Thoracic aorta (tissue), 2 donors: ENCODE measurements at regions not wholly inside any gene's neighbourhood (a gene's known extent, or its start where the extent isn't known, plus 50 kb on each side); places are given as distances from the start of the nearest gene placed in this dataset.

ENCODE experiments used
- ATAC-seq: fragments of 150-250 bp; one replicate; pipeline ENCODE4 v1.8.0; 2017; ENCODE audit warnings: low read depth; ENCODE audit not compliant: insufficient number of reproducible peaks, low FRiP score
- DNase-seq: peaks from one replicate; pipeline ENCODE4 v3.0.0-alpha.2; 2020; ENCODE audit warnings: low spot score
- H3K27ac ChIP-seq, 2 donors: fragments of 200-600 bp; sonication (generic); 1 replicate in 1 of 2; 2 replicates in 1 of 2; pipeline ENCODE4 v1.5.1; 2016; ENCODE audit warnings: mild to moderate bottlenecking in 2 of 2, moderate library complexity in 2 of 2
- H3K27me3 ChIP-seq: fragments of 200-600 bp; sonication (generic); replicated peaks from 2 replicates; pipeline ENCODE4 v1.6.0; 2016; ENCODE audit warnings: mild to moderate bottlenecking; ENCODE audit not compliant: insufficient read depth
- H3K36me3 ChIP-seq: fragments of 200-600 bp; sonication (generic); one replicate; pipeline ENCODE4 v1.5.1; 2016
- H3K4me1 ChIP-seq, 2 donors: fragments of 200-600 bp; sonication (generic); 1 replicate in 1 of 2; 2 replicates in 1 of 2; pipeline versions ENCODE4 v1.5.1 to v1.6.0; 2016; ENCODE audit warnings: low read depth in 2 of 2, mild to moderate bottlenecking in 1 of 2; ENCODE audit not compliant: control insufficient read depth in 1 of 2
- H3K4me3 ChIP-seq: fragments of 200-600 bp; sonication (generic); 2 replicates; pipeline ENCODE4 v1.5.1; 2016; ENCODE audit warnings: mild to moderate bottlenecking
- H3K9me3 ChIP-seq: fragments of 200-600 bp; sonication (generic); 2 replicates; pipeline ENCODE4 v1.5.1; 2016
- CTCF ChIP-seq: fragments of 200-600 bp; sonication (generic); IDR thresholded peaks from one replicate; pipeline ENCODE4 v1.5.1; 2019; ENCODE audit warnings: antibody characterized with exemption

- no peaks in the 10 kb centered on the region for H3K9me3 ChIP-seq
- H3K36me3 ChIP-seq: no peaks in the 10 kb centered on the region
- no peak overlapping the region for H3K27ac ChIP-seq
- DNase-seq: no peak
- no peak overlapping the region for H3K4me3 ChIP-seq
- no peaks in the 10 kb centered on the region for H3K4me1 ChIP-seq
- no peak for TF ChIP-seq CTCF
- no peaks in the 10 kb centered on the region for H3K27me3 ChIP-seq
- no peak for ATAC-seq
Observed at GRCh38 chr17:34412965-34413441, 50.0 kb upstream of the CCL1 start.
